ENCODE measurements at regions not wholly inside any gene's neighbourhood (a gene's known extent, or its start where the extent isn't known, plus 50 kb on each side); places are given as distances from the start of the nearest gene placed in this dataset.

GRCh38 chr1:60541831-60542532 lies 468.4 kb upstream of the C1orf87 start:
- H3K4me2 ChIP-seq (ENCODE audit: low read length): no peak overlapping the region
- H4K20me1 ChIP-seq (ENCODE audit: control insufficient read depth, insufficient read depth, low read depth, low read length): no peaks in the 10 kb centered on the region
- no peaks in the 10 kb centered on the region for H3F3A ChIP-seq (ENCODE audit: control insufficient read depth, insufficient read depth)
- H3K4me1 ChIP-seq (ENCODE audit: control insufficient read depth, low read length): no peaks in the 10 kb centered on the region
- H3K4me3 ChIP-seq (ENCODE audit: low read length): no peak overlapping the region
- TF ChIP-seq CTCF (IDR thresholded peaks at IDR 0.05; ENCODE audit: low read depth, low read length, poor library complexity, severe bottlenecking): no peak
- TF ChIP-seq EZH2phosphoT487 (IDR thresholded peaks at IDR 0.05; ENCODE audit: borderline replicate concordance, low read length): no peak
- H3K9me2 ChIP-seq (replicated peaks; ENCODE audit: control insufficient read depth, low read length): no peaks in the 10 kb centered on the region
- H3K27ac ChIP-seq (ENCODE audit: low read depth, low read length): no peak overlapping the region
- no peaks in the 10 kb centered on the region for H3K79me2 ChIP-seq (ENCODE audit: control insufficient read depth, low read length)
- no peaks in the 10 kb centered on the region for H3K36me3 ChIP-seq (ENCODE audit: control insufficient read depth, low read length)
- no peaks in the 10 kb centered on the region for H3K27me3 ChIP-seq (ENCODE audit: control insufficient read depth, low read length)
- H3K9me3 ChIP-seq (ENCODE audit: control insufficient read depth, insufficient read depth, low read length): no peaks in the 10 kb centered on the region

- no peak overlapping the region for H3K27ac ChIP-seq (ENCODE audit: low read depth, low read length)
- H4K20me1 ChIP-seq (ENCODE audit: control insufficient read depth, insufficient read depth, low read depth, low read length): no peaks in the 10 kb centered on the region
- TF ChIP-seq CTCF (IDR thresholded peaks at IDR 0.05; ENCODE audit: low read depth, low read length, poor library complexity, severe bottlenecking) (no peak), EZH2phosphoT487 (IDR thresholded peaks at IDR 0.05; ENCODE audit: borderline replicate concordance, low read length) (no peak)
- no peaks in the 10 kb centered on the region for H3K79me2 ChIP-seq (ENCODE audit: control insufficient read depth, low read length)
- H3F3A ChIP-seq (ENCODE audit: control insufficient read depth, insufficient read depth): no peaks in the 10 kb centered on the region
- no peak overlapping the region for H3K4me2 ChIP-seq (ENCODE audit: low read length)
- H3K27me3 ChIP-seq (ENCODE audit: control insufficient read depth, low read length): no peaks in the 10 kb centered on the region
- no peak overlapping the region for H3K4me3 ChIP-seq (ENCODE audit: low read length)
- no peaks in the 10 kb centered on the region for H3K9me2 ChIP-seq (replicated peaks; ENCODE audit: control insufficient read depth, low read length)
- H3K36me3 ChIP-seq (ENCODE audit: control insufficient read depth, low read length): no peaks in the 10 kb centered on the region
- H3K4me1 ChIP-seq (ENCODE audit: control insufficient read depth, low read length): no peaks in the 10 kb centered on the region
- no peaks in the 10 kb centered on the region for H3K9me3 ChIP-seq (ENCODE audit: control insufficient read depth, insufficient read depth, low read length)
Observed at GRCh38 chr1:60540141-60540540, 466.6 kb upstream of the C1orf87 start.

GRCh38 chr1:60535713-60536112 lies 462.1 kb upstream of the C1orf87 start:
- Histone ChIP-seq H3K79me2 (ENCODE audit: control insufficient read depth, low read length) (no peaks in the 10 kb centered on the region), H3K27ac (ENCODE audit: low read depth, low read length) (no peak overlapping the region), H3K9me3 (ENCODE audit: control insufficient read depth, insufficient read depth, low read length) (no peaks in the 10 kb centered on the region), H3K4me1 (ENCODE audit: control insufficient read depth, low read length) (no peaks in the 10 kb centered on the region), H4K20me1 (ENCODE audit: control insufficient read depth, insufficient read depth, low read depth, low read length) (no peaks in the 10 kb centered on the region), H3K4me3 (ENCODE audit: low read length) (no peak overlapping the region), H3F3A (ENCODE audit: control insufficient read depth, insufficient read depth) (no peaks in the 10 kb centered on the region), H3K36me3 (ENCODE audit: control insufficient read depth, low read length) (no peaks in the 10 kb centered on the region), H3K27me3 (ENCODE audit: control insufficient read depth, low read length) (no peaks in the 10 kb centered on the region), H3K9me2 (replicated peaks; ENCODE audit: control insufficient read depth, low read length) (no peaks in the 10 kb centered on the region), H3K4me2 (ENCODE audit: low read length) (no peak overlapping the region)
- TF ChIP-seq CTCF (IDR thresholded peaks at IDR 0.05; ENCODE audit: low read depth, low read length, poor library complexity, severe bottlenecking) (no peak), EZH2phosphoT487 (IDR thresholded peaks at IDR 0.05; ENCODE audit: borderline replicate concordance, low read length) (no peak)

Data from DOHH2 (cell line).